GM18867 (cell line): ENCODE measurements at regions not wholly inside any gene's neighbourhood (a gene's known extent, or its start where the extent isn't known, plus 50 kb on each side); places are given as distances from the start of the nearest gene placed in this dataset.
A peak's percentile ranks its signal among the peaks of the same experiment; 100 is the strongest.

Experiments used
- ATAC-seq: cut with Tn5 transposase; IDR thresholded peaks from one replicate; pipeline ENCODE4 v1.9.1; 2021; ENCODE audit warnings: mild to moderate bottlenecking, moderate library complexity; ENCODE audit not compliant: unreplicated experiment

GRCh38 chr11:109153836-109154235 is 268.2 kb upstream of the C11orf87 start:
- ATAC-seq, result no peak

GRCh38 chr11:109155291-109155690 is 266.7 kb upstream of the C11orf87 start:
- peak; percentile 97 for ATAC-seq

GRCh38 chr11:109165035-109165434 is 257.0 kb upstream of the C11orf87 start:
- ATAC-seq, result no peak

- ATAC-seq, result no peak
Observed at GRCh38 chr11:109166441-109166840, 255.5 kb upstream of the C11orf87 start.

GRCh38 chr11:109173504-109173903 is 248.5 kb upstream of the C11orf87 start:
- ATAC-seq, result no peak

GRCh38 chr11:109184376-109184775 is 237.6 kb upstream of the C11orf87 start:
- no peak for ATAC-seq

GRCh38 chr11:109192864-109193263 is 229.1 kb upstream of the C11orf87 start:
- no peak for ATAC-seq

GRCh38 chr11:109193880-109194279 is 228.1 kb upstream of the C11orf87 start:
- ATAC-seq, result no peak

GRCh38 chr11:109196016-109196415 is 226.0 kb upstream of the C11orf87 start:
- ATAC-seq, result no peak

- ATAC-seq, result no peak
Observed at GRCh38 chr11:109197656-109198055, 224.3 kb upstream of the C11orf87 start.

GRCh38 chr11:109203176-109203575 is 218.8 kb upstream of the C11orf87 start:
- ATAC-seq, result no peak

- no peak for ATAC-seq
Observed at GRCh38 chr11:109205312-109205711, 216.7 kb upstream of the C11orf87 start.

GRCh38 chr11:109208121-109208520 is 213.9 kb upstream of the C11orf87 start:
- no peak for ATAC-seq

- no peak for ATAC-seq
Observed at GRCh38 chr11:109209572-109209971, 212.4 kb upstream of the C11orf87 start.

- no peak for ATAC-seq
Observed at GRCh38 chr11:109221190-109221589, 200.8 kb upstream of the C11orf87 start.

- ATAC-seq, result no peak
Observed at GRCh38 chr11:109222761-109223160, 199.2 kb upstream of the C11orf87 start.

- ATAC-seq, result no peak
Observed at GRCh38 chr11:109223451-109223850, 198.5 kb upstream of the C11orf87 start.

- ATAC-seq, result no peak
Observed at GRCh38 chr11:109229682-109230081, 192.3 kb upstream of the C11orf87 start.

- no peak for ATAC-seq
Observed at GRCh38 chr11:109236188-109236587, 185.8 kb upstream of the C11orf87 start.

GRCh38 chr11:109236696-109237095 is 185.3 kb upstream of the C11orf87 start:
- ATAC-seq, result no peak

GRCh38 chr11:109237636-109238035 is 184.4 kb upstream of the C11orf87 start:
- ATAC-seq, result no peak

GRCh38 chr11:109241988-109242536 is 179.9 kb upstream of the C11orf87 start:
- ATAC-seq, result no peak

GRCh38 chr11:109247071-109247470 is 174.9 kb upstream of the C11orf87 start:
- no peak for ATAC-seq
